ENCODE measurements at regions not wholly inside any gene's neighbourhood (a gene's known extent, or its start where the extent isn't known, plus 50 kb on each side); places are given as distances from the start of the nearest gene placed in this dataset.

GRCh38 chrX:7263961-7264360 lies 116.0 kb upstream of the PUDP start:
- TF ChIP-seq, protein P1, sequence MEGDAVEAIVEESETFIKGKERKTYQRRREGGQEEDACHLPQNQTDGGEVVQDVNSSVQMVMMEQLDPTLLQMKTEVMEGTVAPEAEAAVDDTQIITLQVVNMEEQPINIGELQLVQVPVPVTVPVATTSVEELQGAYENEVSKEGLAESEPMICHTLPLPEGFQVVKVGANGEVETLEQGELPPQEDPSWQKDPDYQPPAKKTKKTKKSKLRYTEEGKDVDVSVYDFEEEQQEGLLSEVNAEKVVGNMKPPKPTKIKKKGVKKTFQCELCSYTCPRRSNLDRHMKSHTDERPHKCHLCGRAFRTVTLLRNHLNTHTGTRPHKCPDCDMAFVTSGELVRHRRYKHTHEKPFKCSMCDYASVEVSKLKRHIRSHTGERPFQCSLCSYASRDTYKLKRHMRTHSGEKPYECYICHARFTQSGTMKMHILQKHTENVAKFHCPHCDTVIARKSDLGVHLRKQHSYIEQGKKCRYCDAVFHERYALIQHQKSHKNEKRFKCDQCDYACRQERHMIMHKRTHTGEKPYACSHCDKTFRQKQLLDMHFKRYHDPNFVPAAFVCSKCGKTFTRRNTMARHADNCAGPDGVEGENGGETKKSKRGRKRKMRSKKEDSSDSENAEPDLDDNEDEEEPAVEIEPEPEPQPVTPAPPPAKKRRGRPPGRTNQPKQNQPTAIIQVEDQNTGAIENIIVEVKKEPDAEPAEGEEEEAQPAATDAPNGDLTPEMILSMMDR (IDR thresholded peaks at IDR 0.05): no peak
- no peak for TF ChIP-seq EP300 (IDR thresholded peaks at IDR 0.05; ENCODE audit: low read depth)
- TF ChIP-seq POLR2A (IDR thresholded peaks at IDR 0.05): no peak
